Calu3 (cell line): ENCODE measurements at regions not wholly inside any gene's neighbourhood (a gene's known extent, or its start where the extent isn't known, plus 50 kb on each side); places are given as distances from the start of the nearest gene placed in this dataset.

Source experiments
- BruUV-seq: library from RNA; stranded (reverse); fragments of 400-500 nt; replicated peaks from 2 replicates; lab custom pipeline; 2021; lab: Mats Ljungman, UMichigan
- CTCF ChIA-PET: fragments of 300-600 bp; sonication (Branson Sonifier 250); formaldehyde crosslinking; loops from one replicate; lab custom pipeline; 2022; ENCODE audit warnings: antibody characterized with exemption; lab: Charles Lee
- DNase-seq: peaks from one replicate; pipeline ENCODE4 v3.0.0; 2022
- H3K27ac Mint-ChIP-seq: one replicate; pipeline ENCODE4 v1.8.0; 2022; ENCODE audit warnings: mixed read lengths; ENCODE audit not compliant: unreplicated experiment
- H3K27me3 Mint-ChIP-seq: one replicate; pipeline ENCODE4 v1.8.0; 2022; ENCODE audit warnings: mixed read lengths; ENCODE audit not compliant: unreplicated experiment
- H3K36me3 Mint-ChIP-seq: one replicate; pipeline ENCODE4 v1.8.0; 2022; ENCODE audit warnings: mild to moderate bottlenecking, moderate library complexity, mixed read lengths; ENCODE audit not compliant: insufficient read depth, unreplicated experiment
- H3K4me1 Mint-ChIP-seq: one replicate; pipeline ENCODE4 v1.8.0; 2022; ENCODE audit warnings: mild to moderate bottlenecking, low read depth, mixed read lengths; ENCODE audit not compliant: unreplicated experiment
- H3K4me3 Mint-ChIP-seq: one replicate; pipeline ENCODE4 v1.8.0; 2022; ENCODE audit warnings: mild to moderate bottlenecking, low read depth, moderate library complexity, mixed read lengths; ENCODE audit not compliant: unreplicated experiment
- H3K9me3 Mint-ChIP-seq: one replicate; pipeline ENCODE4 v1.8.0; 2022; ENCODE audit warnings: low read depth, mixed read lengths; ENCODE audit not compliant: unreplicated experiment
- CTCF ChIP-seq: fragments of 200-600 bp; IDR thresholded peaks from one replicate; pipeline ENCODE4 v1.8.0; 2022; ENCODE audit warnings: antibody characterized with exemption; ENCODE audit not compliant: unreplicated experiment
- intact Hi-C: fragments of 100-400 bp; cut with micrococcal nuclease; formaldehyde crosslinking; loops from one replicate; pipeline ENCODE4 v1.10.0; 2022; ENCODE audit not compliant: unreplicated experiment

DNA sequence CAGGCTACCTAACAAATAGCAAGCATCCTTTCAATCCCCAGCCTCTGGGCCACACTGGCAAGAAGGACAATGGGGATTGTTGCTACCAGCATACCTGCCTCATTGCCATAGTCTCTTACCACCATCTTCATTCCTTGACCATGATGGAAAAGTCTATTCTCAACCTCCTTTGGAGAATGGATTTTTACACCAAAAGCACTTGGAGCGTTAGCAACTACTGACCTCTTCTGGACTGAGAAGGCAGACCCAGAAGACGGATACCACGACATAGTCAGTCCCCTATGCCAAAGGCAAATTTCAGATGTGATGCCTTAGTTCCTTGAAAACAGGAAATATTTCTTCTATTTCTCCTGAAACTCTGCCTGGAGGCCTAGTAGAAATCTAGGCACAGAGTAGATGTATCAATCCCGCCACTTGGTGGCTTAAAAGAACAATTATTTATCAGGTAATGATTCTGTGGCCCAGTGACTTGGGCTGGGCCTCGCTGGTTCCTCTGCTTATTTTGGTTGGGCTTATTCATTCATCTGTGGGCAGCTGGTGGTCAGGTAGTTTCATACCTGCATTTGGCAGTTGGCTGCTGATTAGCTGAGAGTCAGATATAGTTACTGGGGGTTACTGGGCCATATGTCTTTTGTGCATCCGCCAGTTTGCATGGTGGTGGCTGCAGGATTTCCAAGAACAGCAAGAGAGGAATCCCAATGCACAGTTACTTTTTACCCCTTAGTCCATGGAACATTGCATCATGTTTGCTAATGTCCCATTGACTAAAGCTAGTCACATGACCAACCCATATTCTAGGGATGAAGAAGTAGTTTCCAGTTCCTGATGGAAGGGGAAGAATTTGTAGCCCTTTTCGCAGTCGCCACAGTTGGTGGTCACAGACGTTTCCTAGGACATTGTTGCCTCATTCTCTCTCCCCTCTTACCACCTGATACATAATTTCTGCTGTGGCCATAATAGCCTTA, 75.2 kb downstream of the DHCR7 start:
- Mint-ChIP-seq H3K9me3 (no peaks in the 10 kb centered on the region), H3K4me1 (no peaks in the 10 kb centered on the region), H3K27me3 (peaks cover 58% of the 10 kb centered on the region), H3K4me3 (no peak overlapping the region), H3K36me3 (no peaks in the 10 kb centered on the region), H3K27ac (no peak overlapping the region)
- no TSS peak for BruUV-seq
- peak; percentile 19 for DNase-seq
- intact Hi-C loops: loop anchor here (1.0 kb wide), 1 partner anchor 286 kb away; no protein-coding TSS in a partner anchor
- CTCF ChIA-PET: no interaction called here
- TF ChIP-seq CTCF: peak; percentile 23

DNA sequence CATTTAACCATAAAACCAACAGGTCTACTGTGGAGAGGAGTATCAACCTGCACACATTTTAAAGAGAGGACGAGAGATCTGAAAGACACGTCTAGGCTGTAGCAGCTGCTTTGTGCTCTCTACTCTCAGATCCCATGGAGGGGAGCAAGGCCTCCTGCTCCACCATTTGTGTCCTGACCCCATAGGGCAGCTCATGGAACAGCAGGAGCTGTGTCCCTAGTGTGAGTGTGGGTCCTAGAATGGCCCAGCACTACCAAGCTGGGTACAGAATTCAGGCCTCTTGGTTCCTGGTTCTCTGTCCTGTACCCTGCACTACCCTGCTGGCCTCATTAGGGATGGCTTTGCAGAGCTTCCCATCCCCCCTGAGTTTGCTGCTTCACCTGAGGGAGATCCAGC, 76.5 kb downstream of the DHCR7 start:
- Mint-ChIP-seq H3K27me3 (peaks cover 54% of the 10 kb centered on the region), H3K4me1 (no peaks in the 10 kb centered on the region), H3K36me3 (no peaks in the 10 kb centered on the region), H3K4me3 (no peak overlapping the region), H3K9me3 (no peaks in the 10 kb centered on the region), H3K27ac (no peak overlapping the region)
- CTCF ChIA-PET: interaction anchor here (1.0 kb wide), 1 partner anchor 11 kb away, joined by 5 read pairs; no protein-coding TSS in a partner anchor
- BruUV-seq: no TSS peak
- intact Hi-C loops: loop anchor here (1.0 kb wide), 1 partner anchor 284 kb away; no protein-coding TSS in a partner anchor
- no peak for DNase-seq
- no peak for TF ChIP-seq CTCF

GRCh38 chr11:71370895-71371673, 77.1 kb downstream of the DHCR7 start:
- no peak for TF ChIP-seq CTCF
- no peak overlapping the region for H3K27ac Mint-ChIP-seq
- CTCF ChIA-PET: interaction anchor here (1.0 kb wide), 1 partner anchor 11 kb away, joined by 5 read pairs; no protein-coding TSS in a partner anchor
- H3K4me1 Mint-ChIP-seq: no peaks in the 10 kb centered on the region
- DNase-seq: no peak
- no peak overlapping the region for H3K4me3 Mint-ChIP-seq
- no peaks in the 10 kb centered on the region for H3K36me3 Mint-ChIP-seq
- intact Hi-C loops: no loop called here
- no peaks in the 10 kb centered on the region for H3K9me3 Mint-ChIP-seq
- no TSS peak for BruUV-seq
- H3K27me3 Mint-ChIP-seq: peaks cover 48% of the 10 kb centered on the region

DNA sequence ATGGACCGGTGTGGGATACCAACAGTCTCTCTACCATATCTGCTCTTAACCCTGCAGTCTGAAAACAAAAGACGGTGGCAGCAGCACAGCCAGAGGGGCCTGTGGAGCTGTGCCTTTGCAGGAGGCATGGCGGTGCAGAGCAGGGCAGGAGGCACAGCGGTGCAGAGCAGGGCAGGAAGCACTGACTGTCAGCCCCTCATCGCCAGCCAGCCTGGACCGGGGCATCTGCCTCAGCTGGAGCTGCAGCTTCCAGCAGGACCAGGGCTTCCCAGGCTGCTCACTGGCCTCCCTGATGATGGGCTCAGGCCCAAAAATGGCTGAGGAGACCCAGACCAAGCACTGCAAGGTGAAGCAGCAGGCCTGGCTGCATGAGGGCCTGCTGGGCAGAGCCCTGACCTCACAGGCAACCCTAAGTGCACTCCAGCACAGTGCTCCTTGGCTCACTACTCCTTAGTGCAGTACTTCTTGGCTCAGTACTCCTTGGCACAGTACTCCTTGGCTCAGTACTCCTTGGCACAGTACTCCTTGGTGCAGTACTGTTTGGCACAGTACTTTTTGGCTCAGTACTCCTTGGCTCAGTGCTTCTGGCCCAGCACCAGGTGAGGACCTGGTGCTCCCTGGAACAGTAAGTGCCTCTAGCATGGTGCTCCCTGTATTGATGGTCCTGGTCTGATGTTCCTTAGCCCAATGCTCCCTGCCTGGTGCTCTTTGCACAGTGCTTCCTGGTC, 78.0 kb downstream of the DHCR7 start:
- no peaks in the 10 kb centered on the region for H3K36me3 Mint-ChIP-seq
- intact Hi-C loops: no loop called here
- no peaks in the 10 kb centered on the region for H3K9me3 Mint-ChIP-seq
- BruUV-seq: no TSS peak
- TF ChIP-seq CTCF: no peak
- H3K4me3 Mint-ChIP-seq: no peak overlapping the region
- H3K4me1 Mint-ChIP-seq: no peaks in the 10 kb centered on the region
- no peak for DNase-seq
- CTCF ChIA-PET: no interaction called here
- no peak overlapping the region for H3K27ac Mint-ChIP-seq
- H3K27me3 Mint-ChIP-seq: peaks cover 39% of the 10 kb centered on the region
